ENCODE measurements at regions not wholly inside any gene's neighbourhood (a gene's known extent, or its start where the extent isn't known, plus 50 kb on each side); places are given as distances from the start of the nearest gene placed in this dataset.
"Not testable (repeated sequence)": the region's sequence is repeated elsewhere in the genome, so short reads cannot be mapped to it uniquely, and the experiment has no call there.

DNA sequence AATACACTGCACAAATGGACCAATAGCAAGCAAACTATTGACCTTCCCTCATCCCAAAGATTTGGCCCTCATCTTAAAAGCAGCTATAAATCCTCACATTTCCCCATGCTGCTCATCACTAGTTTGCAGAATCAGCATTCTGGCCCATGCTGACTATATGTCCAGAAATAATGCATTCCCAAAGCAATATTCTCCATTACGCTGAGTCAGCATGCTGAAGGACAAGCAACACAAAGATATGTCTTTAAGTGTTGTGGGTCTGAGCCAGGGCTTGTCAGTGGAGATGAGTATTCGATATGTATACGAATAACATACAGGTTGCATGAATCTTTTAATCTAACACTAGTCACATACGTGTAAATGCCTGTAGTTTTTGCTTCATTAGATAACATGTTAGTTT is 1045.0 kb upstream of the DDX18 start:
- DNase-seq (ENCODE audit: low read depth in 2 of 2) = no peak

- DNase-seq (ENCODE audit: low read depth in 2 of 2) = no peak
Measured at GRCh38 chr2:116776556-116776955, 1037.9 kb upstream of the DDX18 start.

- DNase-seq (ENCODE audit: low read depth in 2 of 2) = no peak
Measured at GRCh38 chr2:116787848-116788247, 1026.6 kb upstream of the DDX18 start.

DNA sequence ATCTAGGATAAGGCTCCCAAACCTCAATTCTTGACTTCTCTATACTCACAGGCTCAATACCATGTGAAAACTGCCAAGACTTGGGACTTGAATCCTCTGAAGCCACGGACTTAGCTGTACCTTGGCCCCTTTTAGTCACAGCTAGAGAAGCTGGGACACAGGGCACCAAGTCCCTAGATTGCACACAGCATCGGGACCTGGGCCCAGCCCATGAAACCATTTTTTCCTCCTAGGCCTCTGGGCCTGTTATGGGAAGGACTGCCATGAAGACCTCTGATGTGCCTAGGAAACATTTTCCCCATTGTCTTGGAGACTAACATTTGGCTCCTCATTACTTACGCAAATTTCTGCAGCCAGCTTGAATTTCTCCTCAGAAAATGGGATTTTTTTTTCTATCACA is 1011.8 kb upstream of the DDX18 start:
- no peak for DNase-seq (ENCODE audit: low read depth in 2 of 2)

DNA sequence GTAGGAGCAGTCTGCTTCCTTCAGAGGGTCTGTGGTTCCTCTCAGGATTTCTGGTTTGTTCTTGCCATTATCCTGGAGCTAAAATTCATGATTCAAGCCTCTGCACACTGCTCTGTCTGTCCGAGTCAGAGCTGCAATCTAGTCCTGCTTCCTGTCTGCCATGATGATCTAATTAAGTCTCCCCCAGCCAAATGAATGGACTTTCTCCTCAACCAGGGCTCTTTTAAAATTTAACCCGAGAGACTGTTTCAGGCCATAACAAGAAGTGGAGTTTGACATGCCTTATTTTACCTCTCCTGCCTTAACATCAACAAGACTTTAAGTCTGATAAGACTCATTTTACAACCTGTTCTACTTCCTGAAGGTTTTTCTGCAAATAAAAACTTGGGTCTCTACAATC is 1009.6 kb upstream of the DDX18 start:
- no peak for DNase-seq (ENCODE audit: low read depth in 2 of 2)

DNA sequence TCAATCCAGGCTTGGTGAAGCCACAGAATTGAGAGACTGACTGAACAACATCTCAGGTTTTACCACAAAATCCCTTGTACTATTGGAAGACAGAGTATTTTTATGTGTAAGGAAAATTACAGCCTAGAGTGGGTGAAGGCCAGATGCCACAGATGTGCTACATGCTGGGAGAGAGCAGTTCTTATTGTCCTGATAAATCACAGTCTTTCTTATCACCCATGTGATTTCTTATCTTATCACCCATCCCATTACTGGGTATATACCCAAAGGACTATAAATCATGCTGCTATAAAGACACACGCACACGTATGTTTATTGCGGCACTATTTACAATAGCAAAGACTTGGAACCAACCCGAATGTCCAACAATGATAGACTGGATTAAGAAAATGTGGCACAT is 1008.0 kb upstream of the DDX18 start:
- DNase-seq (ENCODE audit: low read depth in 2 of 2) = not testable (repeated sequence)

DNA sequence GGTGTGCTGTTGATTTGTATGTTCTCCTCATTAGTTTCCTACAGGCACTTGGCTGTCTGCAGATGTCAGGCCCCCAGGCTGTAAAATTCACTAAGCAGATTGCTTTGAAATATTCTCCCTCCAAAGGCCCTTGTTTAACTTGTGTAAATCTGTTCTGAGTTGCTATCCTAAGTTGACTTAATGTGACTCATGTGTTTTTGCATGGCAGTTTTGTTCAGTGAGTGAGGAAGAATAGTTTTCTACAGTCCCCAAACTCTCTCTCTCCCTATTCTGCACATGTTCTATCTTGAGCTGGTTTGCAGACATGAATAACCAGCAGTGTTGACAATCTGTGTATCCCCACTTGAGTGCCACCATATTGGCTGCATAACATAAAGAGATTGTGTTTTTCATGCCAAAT is 1005.4 kb upstream of the DDX18 start:
- DNase-seq (ENCODE audit: low read depth in 2 of 2) = no peak

DNA sequence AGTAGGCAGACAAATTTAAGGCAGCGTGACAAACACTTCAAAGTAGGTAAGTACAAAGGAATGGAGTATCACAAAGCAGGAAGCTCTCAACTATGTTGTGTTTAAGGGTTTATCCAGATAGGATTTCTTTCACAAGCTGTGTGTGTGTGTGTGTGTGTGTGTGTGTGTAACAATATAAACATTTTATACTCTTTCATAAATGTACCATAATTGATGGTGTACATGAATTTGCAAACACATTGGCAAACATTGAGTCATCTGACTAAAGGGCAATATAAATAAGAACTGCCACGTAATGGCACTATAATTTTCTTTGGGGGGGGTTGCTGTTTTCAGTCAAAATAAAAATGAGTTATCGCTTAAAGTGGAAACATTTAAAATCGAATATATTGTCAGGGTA is 1004.4 kb upstream of the DDX18 start:
- no peak for DNase-seq (ENCODE audit: low read depth in 2 of 2)

DNA sequence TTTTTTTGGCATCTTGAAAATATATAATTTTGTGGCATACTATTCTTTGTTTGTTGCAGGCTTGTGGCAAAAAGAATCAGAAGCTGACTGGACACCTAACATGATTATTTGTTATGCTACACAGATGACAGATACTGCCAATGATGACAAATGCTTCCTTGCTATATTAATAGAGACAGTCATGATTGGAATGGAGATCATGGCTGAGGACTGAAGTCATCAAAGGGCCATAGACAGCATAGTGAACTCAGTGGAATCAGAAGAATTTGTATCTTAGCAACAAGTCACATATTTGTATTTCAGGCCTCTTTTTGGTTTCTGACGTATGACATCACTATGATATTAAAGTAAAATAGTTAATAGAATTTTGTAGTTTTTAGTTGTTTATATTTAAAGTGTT is 1003.8 kb upstream of the DDX18 start:
- DNase-seq (ENCODE audit: low read depth in 2 of 2) = peak in 1 of 2 donors; percentile 10

DNA sequence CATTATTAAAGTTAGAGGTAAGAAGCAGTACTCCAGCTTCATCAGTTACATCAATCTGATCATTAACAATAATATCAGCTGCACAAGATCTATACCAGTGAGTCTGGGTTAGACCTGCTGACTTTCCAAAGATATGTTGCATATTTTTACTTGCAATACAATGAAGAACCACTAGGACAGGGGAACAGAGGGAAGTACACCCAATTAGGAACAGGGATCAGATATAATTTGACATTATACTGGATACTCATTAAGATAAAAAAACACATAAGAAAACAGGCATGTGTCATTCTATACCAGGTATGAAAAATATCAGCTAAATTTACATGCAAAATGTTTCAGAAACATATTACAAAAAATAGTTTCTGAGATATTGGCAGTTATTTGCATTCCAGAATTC is 995.1 kb upstream of the DDX18 start:
- no peak for DNase-seq (ENCODE audit: low read depth in 2 of 2)

DNA sequence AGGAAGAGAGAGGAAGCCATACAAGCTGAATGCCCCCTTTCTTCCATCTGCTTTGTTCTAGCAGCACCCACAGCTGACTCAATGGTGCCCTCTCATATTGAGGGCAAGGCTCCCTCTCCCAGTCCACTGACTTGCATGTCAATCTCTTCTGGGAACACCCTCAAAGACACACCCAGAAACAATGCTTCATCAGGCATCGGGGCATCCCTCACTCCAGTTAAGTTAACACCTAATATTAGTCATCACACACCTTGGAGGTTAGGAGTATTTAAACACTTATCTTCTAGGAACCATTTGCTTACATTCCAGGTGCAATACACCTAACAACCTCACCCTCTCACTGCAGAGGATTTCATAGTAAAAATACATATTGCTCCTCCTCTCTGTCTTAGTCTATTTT is 993.5 kb upstream of the DDX18 start:
- no peak for DNase-seq (ENCODE audit: low read depth in 2 of 2)

- not testable (repeated sequence) for DNase-seq (ENCODE audit: low read depth in 2 of 2)
Measured at GRCh38 chr2:116829543-116829942, 984.9 kb upstream of the DDX18 start.

DNA sequence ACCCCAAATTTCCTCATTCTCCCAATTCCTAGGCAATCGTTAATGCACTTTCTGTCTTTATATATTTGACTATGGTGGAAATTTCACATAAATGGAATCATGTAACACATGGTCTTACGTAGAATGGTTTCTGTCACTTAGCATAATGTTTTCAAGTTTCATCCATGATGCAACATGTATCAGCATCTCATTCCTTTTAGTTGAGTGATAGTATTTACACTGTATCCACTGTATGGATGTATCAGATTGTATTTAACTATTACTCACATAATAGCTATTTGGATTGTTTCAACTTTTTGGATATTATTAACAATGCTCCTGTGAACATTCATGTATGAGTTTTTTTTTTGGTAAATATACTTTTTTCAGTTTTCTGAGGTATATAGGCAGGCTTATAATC is 982.3 kb upstream of the DDX18 start:
- no peak for DNase-seq (ENCODE audit: low read depth in 2 of 2)

- no peak for DNase-seq (ENCODE audit: low read depth in 2 of 2)
Measured at GRCh38 chr2:116833052-116833451, 981.4 kb upstream of the DDX18 start.

- DNase-seq (ENCODE audit: low read depth in 2 of 2) = no peak
Measured at GRCh38 chr2:116842164-116842563, 972.3 kb upstream of the DDX18 start.

- DNase-seq (ENCODE audit: low read depth in 2 of 2) = no peak
Measured at GRCh38 chr2:116859708-116860107, 954.8 kb upstream of the DDX18 start.

DNA sequence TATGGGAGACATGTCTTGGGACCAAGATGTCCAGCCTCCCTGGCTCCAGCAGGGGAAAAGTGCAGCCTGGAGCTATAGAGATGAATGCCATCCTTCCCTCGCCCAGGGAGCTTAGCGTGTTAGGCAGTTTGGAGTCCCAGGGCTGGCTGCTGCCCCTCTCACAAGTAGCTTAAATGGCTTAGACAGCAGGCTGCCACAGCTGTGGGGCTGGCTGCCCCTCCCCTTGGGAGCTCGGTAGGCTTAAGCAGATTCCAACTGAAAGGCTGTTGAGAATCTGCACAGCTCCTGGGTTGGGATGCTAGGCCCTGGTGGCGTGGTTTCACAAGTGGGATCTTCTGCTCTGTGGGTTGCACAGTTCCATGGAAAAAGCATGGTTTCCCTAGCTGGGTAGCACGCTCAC is 940.5 kb upstream of the DDX18 start:
- no peak for DNase-seq (ENCODE audit: low read depth in 2 of 2)

DNA sequence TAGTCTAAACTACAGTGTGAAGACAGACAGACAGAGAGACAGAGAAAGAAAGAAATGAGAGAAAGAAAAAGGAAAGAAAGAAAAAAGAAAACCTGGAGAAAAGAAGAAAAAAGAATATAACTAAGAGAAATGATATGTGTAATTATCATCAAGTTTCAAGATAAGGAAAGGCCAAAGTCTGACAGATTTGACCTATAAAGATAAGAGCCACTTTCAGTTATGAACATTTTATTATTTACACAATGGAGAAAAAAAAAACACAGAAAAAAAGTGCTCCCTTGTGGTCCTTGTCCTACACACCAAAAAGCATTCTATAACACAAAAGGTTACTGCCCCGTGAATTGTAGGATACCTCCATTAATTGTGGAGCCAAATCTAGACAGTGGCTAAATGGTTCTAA is 937.2 kb upstream of the DDX18 start:
- DNase-seq (ENCODE audit: low read depth in 2 of 2) = no peak

GRCh38 chr2:116877944-116878343 is 936.5 kb upstream of the DDX18 start:
- DNase-seq (ENCODE audit: low read depth in 2 of 2) = no peak

DNA sequence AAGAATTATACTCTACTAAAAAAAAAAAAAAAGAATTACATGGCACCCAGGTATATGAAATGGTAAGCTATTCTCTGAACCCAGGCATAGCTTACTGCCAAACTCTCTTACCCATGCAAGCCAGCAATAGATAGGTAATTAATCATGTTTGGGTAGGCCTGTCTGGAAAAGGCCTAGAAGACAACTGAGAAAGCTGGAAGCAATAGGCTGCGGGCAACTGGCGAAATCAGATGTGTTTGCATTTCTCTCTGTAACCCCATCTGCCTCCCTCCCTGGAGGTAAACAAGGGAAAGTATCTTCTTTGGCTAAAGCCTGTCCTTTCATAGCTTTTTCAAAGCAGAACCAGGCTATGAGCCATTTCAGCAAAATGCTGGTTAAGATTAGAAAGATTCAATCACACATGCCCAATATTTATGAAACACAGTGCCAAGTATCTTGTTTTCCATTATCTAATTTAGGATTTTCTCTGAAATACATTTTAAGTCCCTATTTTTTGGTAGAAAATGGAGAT is 934.8 kb upstream of the DDX18 start:
- DNase-seq (ENCODE audit: low read depth in 2 of 2) = no peak

DNA sequence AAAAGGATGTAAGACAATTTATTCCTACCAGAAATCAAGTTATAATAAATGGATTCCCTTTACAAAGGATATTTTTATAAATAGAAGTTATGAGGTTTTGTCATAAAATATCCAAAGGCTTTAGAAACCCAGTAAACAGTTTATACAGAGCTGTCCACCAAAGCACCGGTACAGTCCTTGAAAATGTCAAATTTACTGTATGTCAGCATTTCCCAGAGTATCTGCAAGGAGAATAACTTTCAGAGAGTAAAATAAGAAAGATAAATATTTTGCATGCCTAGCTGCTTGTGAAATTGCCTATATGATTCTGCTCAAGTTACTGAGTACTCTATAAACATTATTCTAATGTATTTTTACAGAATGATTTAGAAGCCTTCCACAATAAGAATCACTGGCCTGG is 923.3 kb upstream of the DDX18 start:
- no peak for DNase-seq (ENCODE audit: low read depth in 2 of 2)

GRCh38 chr2:116911540-116911939 is 903.0 kb upstream of the DDX18 start:
- DNase-seq (ENCODE audit: low read depth in 2 of 2) = no peak

DNA sequence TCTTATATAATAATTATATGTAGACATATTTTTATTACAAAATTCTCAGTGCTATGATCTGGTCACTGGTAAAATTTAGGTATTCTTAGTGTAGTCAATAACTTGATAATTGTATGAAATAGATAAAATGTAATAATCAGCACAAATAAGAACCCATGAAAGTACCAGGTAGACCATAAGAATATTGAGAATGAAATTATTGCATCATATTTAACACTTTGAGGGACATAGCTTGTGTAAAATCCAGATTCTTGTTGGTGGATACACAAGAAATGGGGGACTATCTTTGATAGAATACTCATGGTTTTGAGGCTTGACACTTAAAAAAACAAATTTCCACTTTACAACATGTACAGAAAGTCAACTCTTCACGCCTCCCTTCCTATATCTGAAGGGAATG is 898.8 kb upstream of the DDX18 start:
- no peak for DNase-seq (ENCODE audit: low read depth in 2 of 2)

- DNase-seq (ENCODE audit: low read depth in 2 of 2) = peak in 1 of 2 donors; percentile 92
Measured at GRCh38 chr2:116917196-116917595, 897.3 kb upstream of the DDX18 start.

- no peak for DNase-seq (ENCODE audit: low read depth in 2 of 2)
Measured at GRCh38 chr2:116918574-116918973, 895.9 kb upstream of the DDX18 start.

All from lung microvascular endothelial cell (primary cell).